ENCODE measurements at regions not wholly inside any gene's neighbourhood (a gene's known extent, or its start where the extent isn't known, plus 50 kb on each side); places are given as distances from the start of the nearest gene placed in this dataset.

DNA sequence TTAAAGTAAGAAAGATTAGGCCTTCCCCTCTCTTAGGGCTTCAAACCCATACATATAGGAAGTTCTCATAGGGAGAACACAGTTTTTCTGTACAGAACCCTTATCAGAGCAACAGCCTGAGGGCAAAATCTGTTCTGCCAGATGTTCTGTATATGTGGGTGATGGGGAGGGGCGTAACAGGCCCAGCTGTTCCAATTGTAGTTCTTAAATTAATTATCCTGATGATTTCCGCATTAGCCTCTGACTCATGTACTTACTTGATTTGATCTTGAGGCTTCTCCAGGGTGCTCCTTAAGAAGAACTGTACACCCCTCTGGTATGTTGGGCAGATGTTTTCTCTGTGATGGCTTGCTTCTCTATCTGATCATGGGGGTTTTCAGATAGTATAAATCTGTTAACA, 123.1 kb upstream of the C11orf87 start:
- DNase-seq = no peak

DNA sequence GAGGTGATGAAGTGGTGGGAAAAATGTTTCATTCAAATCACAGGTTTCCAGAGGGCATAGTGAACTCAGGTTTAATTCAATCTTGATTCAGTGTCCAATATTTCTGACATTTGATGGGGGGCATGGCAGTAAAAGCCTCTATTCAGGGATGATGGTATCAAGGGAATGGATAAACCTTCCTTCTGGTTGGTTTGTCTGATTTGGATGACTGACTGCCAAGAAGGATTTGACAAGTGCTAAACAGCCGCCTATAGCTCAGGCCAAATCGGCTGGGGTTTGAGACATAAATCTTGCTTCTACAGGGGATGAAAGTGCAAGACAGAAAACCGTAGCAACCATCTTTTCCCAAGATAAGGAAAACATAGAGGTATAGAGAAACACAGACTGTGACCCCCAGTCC, 121.8 kb upstream of the C11orf87 start:
- no peak for DNase-seq

DNA sequence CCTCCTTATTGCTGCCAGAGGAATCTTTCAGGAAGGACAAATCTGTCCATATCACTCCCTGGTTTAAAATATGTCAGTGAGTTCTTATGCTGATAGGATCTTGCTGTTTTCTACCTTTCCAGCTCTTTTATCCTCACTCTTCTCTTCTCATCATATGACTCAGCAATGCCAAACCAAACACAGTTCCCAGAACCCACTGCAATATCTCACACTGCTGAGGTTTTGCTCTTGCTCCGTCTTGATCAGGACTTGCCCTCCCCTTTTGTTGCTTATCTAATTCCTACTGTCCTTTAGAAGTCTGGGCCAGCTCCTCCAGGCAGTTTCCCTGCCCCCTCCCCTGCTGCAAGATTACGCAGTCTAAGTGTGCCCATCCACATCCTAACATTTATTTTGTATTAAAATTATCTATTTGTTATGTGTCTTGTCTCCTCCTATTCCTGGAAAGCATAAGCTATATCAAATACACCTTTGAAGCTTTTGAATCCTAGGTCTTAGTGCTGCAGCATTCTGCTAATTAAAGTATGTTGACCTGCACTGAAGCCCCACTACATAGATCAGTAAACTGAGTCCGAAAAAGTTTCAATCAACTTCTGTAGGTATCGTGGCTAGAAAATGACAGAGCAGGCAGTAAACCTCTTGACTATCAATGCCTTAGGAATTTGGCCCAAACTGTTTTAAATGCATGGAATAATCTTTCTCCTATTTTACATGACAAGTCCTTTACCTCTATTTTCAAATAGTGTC, 119.2 kb upstream of the C11orf87 start:
- DNase-seq = no peak

DNA sequence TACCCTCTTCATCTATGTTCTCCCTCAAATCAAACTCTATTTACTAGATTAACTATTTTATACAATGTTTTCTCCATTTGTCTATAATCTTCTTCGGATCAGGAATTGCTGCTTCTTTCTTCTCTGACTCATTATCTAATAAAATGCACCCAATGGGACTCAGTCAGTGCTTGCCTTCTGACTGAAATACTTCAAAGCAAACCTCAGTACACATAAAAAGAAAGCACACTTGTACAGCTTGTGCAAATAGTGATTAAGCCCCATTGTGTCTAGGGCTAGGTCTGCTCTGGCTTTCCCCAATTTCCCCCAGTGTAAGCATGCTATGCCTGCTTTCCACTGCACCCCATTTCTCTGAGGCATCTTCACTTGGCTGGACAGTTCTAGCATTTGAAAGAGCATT, 118.6 kb upstream of the C11orf87 start:
- peak; percentile 1 for DNase-seq

DNA sequence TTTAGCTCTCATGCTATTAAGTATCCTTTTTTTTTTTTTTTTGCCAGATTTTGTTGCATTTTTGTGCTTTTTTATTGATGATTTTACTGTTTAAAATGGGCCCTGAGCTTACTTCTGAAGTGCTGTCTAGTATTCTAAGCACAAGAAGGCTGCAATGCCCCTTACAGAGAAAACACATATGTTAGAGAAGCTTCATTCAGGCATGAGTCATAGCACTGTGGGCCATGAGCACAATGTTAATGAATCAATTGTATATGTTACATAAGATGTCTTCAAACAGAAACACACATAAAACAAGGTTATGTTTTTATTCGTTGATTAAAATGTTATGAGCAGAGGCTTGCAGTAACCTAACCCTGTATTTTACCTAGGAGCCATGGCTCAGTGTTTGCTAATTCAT, 117.8 kb upstream of the C11orf87 start:
- no peak for DNase-seq

DNA sequence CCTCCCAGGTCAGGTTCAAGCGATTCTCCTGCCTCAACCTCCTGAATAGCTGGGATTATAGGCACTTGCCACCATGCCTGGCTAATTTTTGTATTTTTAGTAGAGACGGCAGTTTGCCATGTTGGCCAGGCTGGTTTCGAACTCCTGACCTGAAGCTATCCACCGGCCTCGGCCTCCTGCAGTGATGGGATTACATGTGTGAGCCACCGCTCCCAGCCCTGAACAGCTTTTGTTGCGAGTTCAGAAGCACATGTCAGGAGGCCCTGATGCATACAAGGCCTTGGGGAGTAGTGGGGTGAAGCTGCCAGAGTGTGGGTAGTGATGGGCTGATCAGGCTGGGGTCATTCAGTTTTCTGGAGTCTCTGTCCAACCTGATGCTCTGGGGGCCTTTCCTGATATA, 117.0 kb upstream of the C11orf87 start:
- DNase-seq = no peak

DNA sequence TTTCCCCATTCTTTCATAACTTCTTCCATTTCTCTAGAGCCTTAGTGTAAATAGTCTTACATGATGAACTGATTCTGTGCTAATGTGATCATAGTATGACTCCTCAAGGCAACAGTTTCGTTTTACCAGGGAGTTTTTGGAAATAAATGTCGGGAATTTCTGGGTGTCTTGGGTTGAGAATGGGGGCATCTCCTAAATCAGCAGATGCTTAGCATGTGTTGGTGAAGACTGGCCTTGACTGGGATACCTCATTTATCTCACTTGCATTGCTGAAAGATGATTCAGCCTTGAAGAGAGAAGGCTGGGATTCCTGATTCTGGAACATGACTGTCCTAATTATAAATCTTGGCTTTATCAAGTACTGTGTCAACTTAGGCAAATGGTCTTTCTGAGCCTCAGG, 115.7 kb upstream of the C11orf87 start:
- no peak for DNase-seq

DNA sequence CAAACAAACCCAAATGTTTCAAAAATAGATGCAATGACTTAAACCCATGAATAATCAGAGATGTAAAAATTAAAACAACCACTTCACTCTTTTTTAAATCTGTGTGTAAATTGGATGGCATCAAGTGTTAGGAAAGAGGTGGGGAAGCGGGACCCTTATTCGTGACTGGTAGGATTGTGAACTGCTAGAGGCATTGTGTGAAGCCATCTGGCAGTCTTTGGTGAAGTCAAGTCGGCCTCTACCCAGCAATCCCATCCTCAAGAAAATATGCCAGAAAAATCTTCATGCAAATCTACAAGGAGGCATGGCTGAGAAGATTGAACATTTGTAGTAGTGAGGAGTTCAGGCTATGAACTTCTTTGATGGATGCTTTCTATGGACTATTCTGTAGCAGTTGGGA, 114.6 kb upstream of the C11orf87 start:
- no peak for DNase-seq

DNA sequence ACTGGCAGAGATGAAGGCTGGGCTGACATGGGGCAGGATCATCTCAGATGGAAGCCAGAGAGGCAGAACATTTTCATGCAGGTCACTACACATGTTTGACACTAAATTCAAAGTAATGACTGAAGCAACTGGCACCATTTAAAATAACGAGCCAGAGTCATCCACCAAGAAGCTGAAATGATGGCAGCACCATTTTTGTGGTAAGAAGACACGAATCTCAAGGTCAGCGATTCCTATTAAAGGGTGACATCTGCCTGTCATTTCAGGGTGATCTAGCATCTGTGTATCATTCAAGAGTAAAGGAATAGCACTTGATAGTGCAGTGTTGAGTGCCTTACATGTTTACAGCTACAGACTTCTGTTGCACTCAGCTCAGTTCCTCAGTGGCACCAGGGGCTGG, 113.4 kb upstream of the C11orf87 start:
- DNase-seq = no peak

DNA sequence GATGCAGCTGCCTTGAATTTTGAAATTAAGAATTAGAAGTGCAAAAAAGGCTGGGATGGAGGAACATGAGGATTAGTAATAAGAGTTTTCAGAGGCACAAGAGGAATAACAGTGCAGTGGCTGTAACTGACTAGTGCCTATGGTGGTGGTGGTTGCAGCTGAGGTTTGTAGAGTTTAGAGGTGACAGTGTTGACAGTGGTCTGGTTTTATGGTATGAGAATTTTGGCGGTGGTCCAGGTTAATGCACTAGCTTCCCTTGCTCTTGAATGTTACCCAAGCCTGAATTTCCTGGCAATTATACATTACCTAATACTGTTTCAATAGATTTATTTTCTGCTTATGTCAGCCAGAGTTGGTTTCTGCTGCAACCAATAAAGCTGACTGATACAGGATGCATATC, 112.8 kb upstream of the C11orf87 start:
- DNase-seq = peak; percentile 44

DNA sequence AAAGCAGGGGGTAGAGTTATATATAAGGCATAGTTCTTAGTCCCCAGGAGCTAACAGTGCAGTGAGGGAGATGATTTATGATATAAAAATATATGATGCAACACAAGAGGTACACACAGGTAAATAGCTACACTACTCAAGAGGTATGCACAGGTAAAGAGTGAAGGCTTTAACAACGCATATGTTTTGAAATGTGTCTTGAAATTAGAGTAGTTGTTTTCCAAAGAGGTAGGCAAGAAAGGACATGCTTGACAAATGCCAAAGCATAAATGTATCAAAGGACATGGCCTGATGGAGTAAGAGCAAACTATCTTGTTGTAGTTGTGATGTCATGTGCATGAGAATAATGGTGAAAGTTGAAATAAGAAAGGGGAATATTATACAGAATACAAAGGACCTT, 104.3 kb upstream of the C11orf87 start:
- DNase-seq = no peak

DNA sequence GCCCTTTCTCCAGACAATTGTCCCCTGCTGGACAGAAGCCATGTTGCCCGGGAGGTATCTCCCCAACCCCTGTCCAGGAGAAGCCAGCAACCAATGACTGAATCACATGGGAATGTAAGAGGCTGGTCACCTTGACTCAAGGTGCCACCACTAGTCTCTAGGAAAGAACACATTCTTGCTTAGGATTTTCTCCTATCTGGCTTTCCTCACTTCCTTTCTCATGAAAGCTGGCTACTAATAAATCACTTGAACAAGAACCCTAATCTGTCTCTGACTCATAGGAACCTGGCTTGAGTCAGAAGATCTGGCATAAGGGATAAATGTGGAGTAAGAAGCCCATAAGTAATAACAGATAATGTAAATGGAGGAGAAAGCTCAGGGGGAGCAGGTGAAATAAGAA, 101.4 kb upstream of the C11orf87 start:
- DNase-seq = no peak

DNA sequence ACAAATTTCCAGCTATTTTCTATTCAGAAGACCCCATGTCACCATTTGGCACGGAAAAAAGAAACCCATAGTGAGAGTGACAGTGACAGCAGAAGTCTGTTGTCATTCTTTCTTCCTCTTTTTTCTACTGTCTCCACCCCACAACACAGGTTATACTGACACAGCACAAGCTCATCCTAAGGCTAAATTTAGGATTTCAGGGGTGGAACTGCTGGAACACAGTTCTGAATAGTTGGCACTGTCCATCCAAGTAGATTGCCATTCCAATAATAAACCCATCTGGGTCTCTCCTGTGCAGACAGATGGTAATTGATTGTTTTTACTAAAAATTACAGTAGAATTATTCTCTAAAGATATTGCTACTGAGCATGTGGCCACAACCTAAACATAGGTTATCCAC, 95.2 kb upstream of the C11orf87 start:
- no peak for DNase-seq

DNA sequence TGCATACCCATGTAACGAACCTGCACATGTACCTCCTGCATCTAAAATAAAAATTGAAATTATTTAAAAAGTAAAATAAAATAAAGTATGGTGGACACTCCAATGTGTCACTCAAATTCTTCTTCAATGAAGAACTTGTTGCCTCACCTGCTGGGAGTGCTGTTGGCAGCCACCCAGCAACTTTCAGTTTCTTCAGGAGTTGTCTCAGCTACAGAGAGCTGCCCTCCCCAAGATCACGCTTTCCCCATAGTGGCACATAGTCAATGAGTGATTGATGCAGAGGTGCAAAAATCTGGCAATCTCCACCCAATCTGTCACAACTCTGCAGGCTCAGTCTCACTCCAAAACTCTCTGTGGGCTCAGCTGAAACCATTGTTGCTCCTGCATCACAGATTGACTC, 92.3 kb upstream of the C11orf87 start:
- no peak for DNase-seq

DNA sequence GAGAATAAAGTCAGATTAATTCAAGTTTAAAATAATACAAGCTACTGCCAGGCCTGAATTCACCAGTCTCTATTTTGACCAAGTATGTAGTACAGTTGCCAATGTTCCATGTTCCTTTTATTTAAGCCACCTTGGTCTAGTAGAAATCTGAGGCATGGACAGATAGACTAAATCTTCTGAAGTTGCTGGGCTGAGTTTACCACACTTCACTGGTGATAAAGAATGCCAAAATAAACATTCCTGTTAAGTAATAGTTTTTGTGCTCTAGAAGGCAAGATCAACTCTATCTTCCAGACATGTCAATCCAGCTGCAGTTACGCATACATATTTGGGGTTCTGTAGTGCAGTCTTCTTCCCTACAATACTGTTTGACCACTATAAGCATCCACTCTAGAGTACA, 83.9 kb upstream of the C11orf87 start:
- no peak for DNase-seq

DNA sequence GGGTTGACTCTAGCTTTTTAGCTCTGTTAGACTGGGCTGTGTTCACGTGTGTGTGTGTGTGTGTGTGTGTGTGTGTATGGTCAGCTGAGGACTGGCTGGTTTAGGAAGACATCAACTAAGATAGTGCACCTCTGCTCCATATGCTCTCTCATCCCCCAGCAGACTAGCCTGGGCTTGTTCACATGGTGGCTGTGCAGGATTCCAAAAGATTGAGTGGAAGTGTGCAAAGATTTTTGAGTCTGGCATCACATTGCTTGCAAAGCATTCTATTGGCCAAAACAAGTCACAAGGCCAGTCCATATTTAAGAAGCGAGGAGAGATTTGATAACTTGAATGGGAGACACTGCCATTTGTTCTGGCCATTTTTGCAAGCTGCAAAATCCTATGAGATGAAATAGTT, 79.7 kb upstream of the C11orf87 start:
- no peak for DNase-seq

DNA sequence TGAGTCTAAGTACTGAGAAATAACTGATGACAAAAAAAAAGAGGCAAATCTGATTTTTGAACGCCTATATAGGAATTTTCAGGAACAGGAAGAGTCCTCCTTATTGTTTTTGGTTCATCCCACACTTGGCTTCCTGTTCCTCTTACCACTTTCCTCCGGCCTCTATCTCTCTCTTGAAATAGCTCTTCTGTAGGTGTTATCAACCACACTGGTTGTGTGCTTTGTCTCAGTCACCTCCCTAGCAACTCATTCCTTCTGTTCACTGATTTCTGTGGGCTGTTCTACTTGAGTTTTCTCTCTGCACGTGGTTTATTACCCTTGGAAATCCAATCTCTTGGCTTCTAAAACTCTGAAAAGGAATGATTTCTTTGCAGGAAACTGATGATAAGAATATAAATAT, 78.7 kb upstream of the C11orf87 start:
- DNase-seq = no peak

DNA sequence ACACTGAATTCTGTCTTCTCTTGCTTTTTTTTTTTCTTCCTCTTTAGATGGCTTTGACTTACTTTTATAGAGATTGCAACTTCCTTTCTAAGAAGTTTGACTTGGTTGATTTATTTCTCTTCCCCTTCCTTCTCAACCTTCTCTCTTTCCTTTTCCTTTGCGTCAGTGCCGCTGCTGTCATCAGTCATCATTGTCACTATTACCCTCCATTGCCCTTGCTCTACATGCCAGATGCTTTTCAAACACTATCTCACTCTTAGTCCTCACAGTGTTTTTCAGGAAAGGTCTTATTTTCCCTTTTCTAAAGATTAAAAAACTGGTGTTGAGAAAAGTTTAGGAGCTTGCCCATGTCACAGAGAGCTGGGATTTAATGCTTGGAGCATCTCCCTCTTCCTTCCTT, 74.7 kb upstream of the C11orf87 start:
- DNase-seq = no peak

DNA sequence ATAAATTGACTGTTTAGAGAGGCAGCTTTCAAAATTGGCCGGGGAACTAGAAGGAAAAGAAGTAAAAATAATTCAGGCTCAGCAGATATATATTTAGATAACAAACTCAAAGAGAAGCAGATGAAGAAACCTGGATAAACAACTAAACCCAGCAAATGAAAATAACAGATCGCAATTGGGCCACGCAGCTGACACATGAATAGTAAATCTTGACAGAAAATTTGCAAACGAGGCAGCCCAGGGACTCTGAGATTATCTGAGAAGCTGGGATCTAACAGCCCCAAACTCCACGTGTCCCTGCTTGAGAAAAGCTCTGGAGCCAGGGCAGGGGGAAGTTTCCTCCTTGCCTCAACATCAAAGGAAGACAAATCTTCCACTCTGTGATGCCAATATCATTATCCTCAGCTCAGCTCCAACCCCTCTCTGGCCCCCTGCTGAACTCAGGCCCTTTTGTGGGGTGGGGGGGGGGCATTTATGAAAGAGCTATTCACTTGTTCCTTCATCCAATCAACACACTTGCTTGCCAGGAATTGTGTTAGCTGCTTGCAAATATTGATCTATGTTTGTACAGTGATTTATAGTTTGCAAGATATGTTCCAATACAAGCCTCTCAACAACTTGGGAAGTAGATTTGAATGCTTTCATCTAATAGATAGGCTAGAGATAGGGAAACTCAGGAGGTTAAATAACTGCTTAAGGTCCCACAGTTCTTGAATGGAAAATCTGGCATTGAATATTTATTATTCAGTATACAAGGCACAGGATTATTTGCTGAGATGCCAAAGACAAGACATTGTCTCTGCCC, 72.5 kb upstream of the C11orf87 start:
- no peak for DNase-seq

DNA sequence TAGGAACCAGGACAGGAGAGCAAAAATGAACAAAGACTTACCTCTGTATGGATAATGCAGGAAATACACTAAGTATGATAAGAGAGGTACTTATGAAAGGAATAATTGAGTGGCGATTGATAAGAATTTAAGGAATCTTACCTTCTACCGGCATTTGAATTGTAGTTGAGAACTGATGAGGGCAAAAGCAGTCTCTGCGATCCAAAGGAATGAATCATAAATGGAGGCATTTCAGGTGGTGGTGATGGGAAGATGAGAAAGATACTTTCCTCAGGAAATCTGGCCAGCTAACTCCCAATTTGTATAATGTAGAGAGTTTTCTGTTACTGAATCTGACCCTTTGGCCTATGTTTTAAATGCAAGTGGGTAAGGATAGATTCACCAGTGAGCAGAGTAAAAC, 71.9 kb upstream of the C11orf87 start:
- no peak for DNase-seq

DNA sequence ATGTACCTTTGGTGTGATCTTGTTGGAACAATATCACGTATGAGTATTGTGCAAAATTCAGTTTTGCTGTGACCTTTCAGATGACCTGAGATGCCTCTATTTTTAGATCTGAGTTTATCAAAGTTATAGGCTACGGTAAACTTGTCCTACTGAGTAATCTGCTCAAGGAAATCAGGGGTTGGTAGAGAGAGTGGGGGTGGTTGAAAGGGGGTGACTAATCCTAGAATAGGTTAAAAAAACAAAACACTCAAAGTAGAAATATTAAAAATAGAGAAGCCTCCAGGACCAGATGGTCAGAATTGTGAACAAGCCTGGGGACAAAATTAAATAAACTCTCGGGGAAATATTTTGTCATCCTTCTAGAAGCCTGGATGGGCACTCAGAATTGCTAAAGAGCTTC, 59.9 kb upstream of the C11orf87 start:
- no peak for DNase-seq

DNA sequence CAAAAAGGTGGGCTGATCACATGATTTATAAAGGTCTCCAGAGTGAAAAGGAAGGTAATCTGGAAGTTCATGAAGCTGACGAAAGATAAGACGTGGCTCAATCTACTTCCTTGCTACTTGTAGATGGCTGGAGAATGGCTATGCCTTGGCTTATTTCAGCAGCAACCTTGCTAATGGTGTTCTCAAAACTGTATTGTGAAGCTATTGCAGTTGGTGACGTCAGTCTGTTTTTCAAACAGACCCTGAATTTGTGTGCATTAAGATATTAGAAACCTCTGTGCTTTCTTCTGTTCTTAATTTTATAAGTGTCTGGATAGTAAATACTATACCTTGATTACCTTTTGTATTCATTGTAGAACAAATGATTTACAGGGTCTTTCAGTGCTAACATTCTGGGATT, 58.3 kb upstream of the C11orf87 start:
- no peak for DNase-seq

DNA sequence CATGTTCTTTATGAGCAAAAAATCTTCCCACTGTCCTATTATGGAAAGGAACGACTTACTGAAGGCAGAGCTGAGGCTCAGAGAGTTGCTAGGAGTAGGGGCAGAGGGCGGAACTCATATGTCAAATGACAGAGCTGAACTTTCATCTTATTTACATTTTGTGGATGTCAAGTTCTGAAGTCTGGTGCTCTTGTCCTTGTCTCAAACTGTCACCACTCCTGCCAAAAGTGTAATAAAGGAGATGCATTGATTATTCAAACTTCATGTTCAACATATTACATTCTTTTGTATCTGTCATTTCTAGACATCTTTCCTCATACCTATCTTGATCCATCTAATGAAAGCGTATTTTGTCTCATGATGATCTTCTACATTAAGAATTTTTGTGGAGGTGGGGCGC, 57.1 kb upstream of the C11orf87 start:
- DNase-seq = no peak

DNA sequence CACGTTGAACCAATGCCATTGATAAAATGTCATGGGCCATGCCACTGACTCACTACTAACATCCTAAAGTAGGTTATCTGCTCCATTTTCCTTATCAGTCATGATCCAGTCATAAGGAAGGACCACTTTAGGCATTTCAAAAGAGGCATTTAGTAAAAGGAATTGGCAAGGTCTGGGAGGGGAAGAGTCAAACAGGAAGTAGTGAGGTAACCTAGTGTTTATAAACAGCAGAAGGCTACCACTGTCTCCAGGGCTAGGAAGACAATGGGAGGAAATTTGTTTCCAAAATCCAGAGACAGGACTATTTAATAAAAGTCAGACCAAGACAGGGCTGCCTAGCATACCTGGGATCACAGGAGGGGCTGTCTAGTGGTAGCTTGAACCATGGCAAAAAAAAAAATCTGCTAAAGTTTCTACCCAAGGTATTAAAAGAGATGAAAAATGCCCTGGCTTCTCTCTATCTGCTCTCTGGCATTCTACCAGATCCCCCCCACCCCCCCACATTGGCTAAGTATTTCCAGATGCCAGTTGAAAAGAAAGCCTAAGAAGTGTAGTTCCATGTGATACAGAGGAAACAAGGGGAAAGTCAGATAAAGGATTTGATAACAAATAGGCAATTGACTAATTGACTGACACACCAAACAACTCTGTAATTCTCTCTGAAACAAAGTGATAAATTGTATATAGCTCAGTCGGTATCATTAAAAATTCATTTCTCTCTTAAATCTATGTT, 50.4 kb upstream of the C11orf87 start:
- no peak for DNase-seq

Data from NCI-H2029 (cell line).